Naive B cell (primary cell): ENCODE measurements at regions not wholly inside any gene's neighbourhood (a gene's known extent, or its start where the extent isn't known, plus 50 kb on each side); places are given as distances from the start of the nearest gene placed in this dataset.
"Not testable (repeated sequence)": the region's sequence is repeated elsewhere in the genome, so short reads cannot be mapped to it uniquely, and the experiment has no call there.

ENCODE experiments used
- ATAC-seq, 2 donors: fragments of 150-1000 bp; cut with Tn5 transposase; 2 replicates each; pipeline ENCODE4 v1.10.0; 2021; ENCODE audit warnings: low read depth in 2 of 2, mild to moderate bottlenecking in 2 of 2, moderate library complexity in 2 of 2
- DNase-seq: peaks from one replicate; pipeline ENCODE4 v3.0.0; 2022
- H3K27ac Mint-ChIP-seq, 6 donors: one replicate each; pipeline ENCODE4 v1.8.0; 2020 to 2022; ENCODE audit warnings: mild to moderate bottlenecking in 6 of 6, mixed read lengths in 6 of 6, moderate library complexity in 5 of 6, inconsistent platforms in 2 of 6
- H3K27me3 Mint-ChIP-seq, 3 donors: one replicate each; pipeline ENCODE4 v1.8.0; 2021 to 2022; ENCODE audit warnings: mixed read lengths in 3 of 3, mild to moderate bottlenecking in 1 of 3
- H3K36me3 Mint-ChIP-seq, 2 donors: one replicate each; pipeline ENCODE4 v1.8.0; 2020 to 2022; ENCODE audit warnings: mixed read lengths in 2 of 2, inconsistent platforms in 1 of 2, mild to moderate bottlenecking in 1 of 2
- H3K4me1 Mint-ChIP-seq, 3 donors: one replicate each; pipeline ENCODE4 v1.8.0; 2020 to 2022; ENCODE audit warnings: mixed read lengths in 3 of 3, inconsistent platforms in 1 of 3, mild to moderate bottlenecking in 1 of 3, moderate library complexity in 1 of 3
- H3K4me3 Mint-ChIP-seq, 8 donors: one replicate each; pipeline ENCODE4 v1.8.0; 2020 to 2022; ENCODE audit warnings: mild to moderate bottlenecking in 8 of 8, mixed read lengths in 8 of 8, moderate library complexity in 8 of 8, inconsistent platforms in 2 of 8
- H3K9me3 Mint-ChIP-seq, 7 donors: one replicate each; pipeline ENCODE4 v1.8.0; 2020 to 2022; ENCODE audit warnings: mixed read lengths in 7 of 7, mild to moderate bottlenecking in 5 of 7, inconsistent platforms in 2 of 7, moderate library complexity in 1 of 7

DNA sequence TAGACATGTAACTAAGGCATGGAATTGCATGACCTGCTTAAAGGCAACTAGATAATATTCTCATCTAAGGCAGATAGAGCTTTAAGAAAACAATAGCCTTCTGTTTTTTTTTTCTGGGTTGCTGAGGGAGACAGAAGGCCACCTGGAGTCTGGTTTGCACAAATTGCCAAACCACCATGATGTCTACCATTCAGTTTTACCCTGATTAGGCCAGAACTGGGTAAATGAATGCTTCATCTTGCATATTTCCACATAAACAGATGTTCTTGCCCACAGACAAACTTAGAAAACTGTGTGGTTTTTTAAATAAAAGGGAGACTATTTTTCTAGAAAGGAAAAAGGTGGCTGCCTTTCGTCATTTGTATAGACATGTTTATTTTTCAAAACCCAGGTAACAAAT lies 278.7 kb upstream of the PRICKLE1 start:
- H3K27me3 Mint-ChIP-seq, result peaks cover 0 to 5% (median 0%) of the 10 kb centered on the region in 3 donors
- no peaks in the 10 kb centered on the region for H3K36me3 Mint-ChIP-seq
- peaks cover 0 to 8% (median 0%) of the 10 kb centered on the region in 7 donors for H3K9me3 Mint-ChIP-seq
- no peaks in the 10 kb centered on the region for H3K4me1 Mint-ChIP-seq
- ATAC-seq (no peak), DNase-seq (no peak)
- no peak overlapping the region for H3K27ac Mint-ChIP-seq
- no peak overlapping the region for H3K4me3 Mint-ChIP-seq

DNA sequence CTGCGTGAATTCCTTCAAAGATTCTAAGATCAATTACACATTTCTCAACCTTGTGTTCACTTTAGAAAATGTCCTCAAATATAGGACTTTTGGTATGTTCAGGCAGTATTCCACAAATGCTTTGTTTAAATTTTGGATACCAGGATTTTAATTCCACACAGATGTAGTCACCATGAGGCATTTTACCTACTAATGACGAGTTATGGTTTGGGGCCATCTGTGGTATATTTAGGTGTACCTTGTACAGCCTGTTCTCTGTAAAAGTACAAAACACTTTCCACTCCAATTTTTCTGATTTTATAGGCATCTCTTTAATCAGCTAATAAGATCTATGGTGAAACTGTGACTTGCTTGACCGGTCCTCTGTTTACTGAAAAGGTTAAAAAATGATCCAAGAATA lies 275.7 kb upstream of the PRICKLE1 start:
- no peak overlapping the region for H3K4me3 Mint-ChIP-seq
- H3K27ac Mint-ChIP-seq, result peak overlapping the region in 1 of 6 donors; percentile 45
- peaks cover 0 to 5% (median 0%) of the 10 kb centered on the region in 3 donors for H3K27me3 Mint-ChIP-seq
- H3K36me3 Mint-ChIP-seq, result no peaks in the 10 kb centered on the region
- ATAC-seq (no peak), DNase-seq (no peak)
- H3K4me1 Mint-ChIP-seq, result no peaks in the 10 kb centered on the region
- H3K9me3 Mint-ChIP-seq, result peaks cover 0 to 8% (median 0%) of the 10 kb centered on the region in 7 donors

- Mint-ChIP-seq H3K4me1 (no peaks in the 10 kb centered on the region), H3K27ac (no peak overlapping the region), H3K27me3 (peaks cover 0 to 4% (median 0%) of the 10 kb centered on the region in 3 donors), H3K4me3 (no peak overlapping the region), H3K36me3 (no peaks in the 10 kb centered on the region), H3K9me3 (peaks cover 0 to 4% (median 0%) of the 10 kb centered on the region in 7 donors)
- ATAC-seq (no peak), DNase-seq (no peak)
Measured at GRCh38 chr12:42862055-42862454, 272.5 kb upstream of the PRICKLE1 start.

DNA sequence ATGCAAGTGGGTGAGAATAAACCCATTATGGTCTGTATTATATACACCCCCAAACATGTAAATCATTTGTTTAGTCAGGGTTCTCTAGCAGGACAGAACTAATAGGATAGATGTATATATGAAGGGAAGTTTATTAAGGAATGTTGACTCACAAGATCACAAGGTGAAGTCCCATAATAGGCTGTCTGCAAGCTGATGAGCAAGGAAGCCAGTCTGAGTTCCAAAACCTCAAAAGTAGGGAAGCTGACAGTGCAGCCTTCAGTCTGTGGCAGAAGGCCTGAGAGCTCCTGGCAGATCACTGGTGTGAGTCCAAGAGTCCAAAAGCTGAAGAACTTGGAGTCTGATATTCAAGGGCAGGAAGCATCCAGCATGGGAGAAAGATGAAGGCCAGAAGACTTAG lies 270.8 kb upstream of the PRICKLE1 start:
- H3K4me1 Mint-ChIP-seq, H3K4me3 Mint-ChIP-seq, ATAC-seq, H3K9me3 Mint-ChIP-seq, H3K27ac Mint-ChIP-seq, H3K36me3 Mint-ChIP-seq, H3K27me3 Mint-ChIP-seq, DNase-seq: not testable (repeated sequence)

DNA sequence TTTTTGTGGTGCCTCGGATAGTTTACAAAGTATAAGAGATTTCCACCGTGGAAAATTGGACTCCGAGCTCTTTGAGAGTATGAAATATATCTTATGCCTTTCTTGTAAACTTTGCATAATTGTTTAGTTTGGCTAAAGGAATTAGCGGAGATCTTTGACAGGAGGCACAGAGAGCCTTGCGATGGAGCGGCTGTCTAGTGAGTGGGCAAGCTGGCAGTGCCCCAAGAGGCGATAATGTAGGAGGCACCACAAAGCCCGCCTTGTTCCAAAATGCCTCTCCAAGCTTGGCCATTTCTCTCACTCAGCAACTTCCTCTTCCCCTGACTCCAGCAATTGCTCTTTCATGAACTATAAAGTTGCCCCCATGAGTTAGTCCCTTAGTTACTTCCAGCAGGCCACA lies 270.1 kb upstream of the PRICKLE1 start:
- Mint-ChIP-seq H3K9me3 (peaks cover 0 to 3% (median 0%) of the 10 kb centered on the region in 7 donors), H3K36me3 (no peaks in the 10 kb centered on the region), H3K4me3 (no peak overlapping the region), H3K27me3 (no peaks in the 10 kb centered on the region), H3K27ac (no peak overlapping the region), H3K4me1 (no peaks in the 10 kb centered on the region)
- DNase-seq, result no peak
- ATAC-seq, result no peak

- peak overlapping the region in 1 of 6 donors; percentile 3 for H3K27ac Mint-ChIP-seq
- DNase-seq, result no peak
- no peak for ATAC-seq
- no peaks in the 10 kb centered on the region for H3K4me1 Mint-ChIP-seq
- no peaks in the 10 kb centered on the region for H3K27me3 Mint-ChIP-seq
- H3K4me3 Mint-ChIP-seq, result no peak overlapping the region
- peaks cover 0 to 2% (median 0%) of the 10 kb centered on the region in 7 donors for H3K9me3 Mint-ChIP-seq
- no peaks in the 10 kb centered on the region for H3K36me3 Mint-ChIP-seq
Measured at GRCh38 chr12:42857106-42857505, 267.6 kb upstream of the PRICKLE1 start.

- H3K27me3 Mint-ChIP-seq, result no peaks in the 10 kb centered on the region
- no peaks in the 10 kb centered on the region for H3K4me1 Mint-ChIP-seq
- H3K4me3 Mint-ChIP-seq, result no peak overlapping the region
- no peaks in the 10 kb centered on the region for H3K36me3 Mint-ChIP-seq
- ATAC-seq, result no peak
- peaks cover 0 to 3% (median 0%) of the 10 kb centered on the region in 7 donors for H3K9me3 Mint-ChIP-seq
- no peak for DNase-seq
- H3K27ac Mint-ChIP-seq, result no peak overlapping the region
Measured at GRCh38 chr12:42855362-42855950, 265.9 kb upstream of the PRICKLE1 start.

DNA sequence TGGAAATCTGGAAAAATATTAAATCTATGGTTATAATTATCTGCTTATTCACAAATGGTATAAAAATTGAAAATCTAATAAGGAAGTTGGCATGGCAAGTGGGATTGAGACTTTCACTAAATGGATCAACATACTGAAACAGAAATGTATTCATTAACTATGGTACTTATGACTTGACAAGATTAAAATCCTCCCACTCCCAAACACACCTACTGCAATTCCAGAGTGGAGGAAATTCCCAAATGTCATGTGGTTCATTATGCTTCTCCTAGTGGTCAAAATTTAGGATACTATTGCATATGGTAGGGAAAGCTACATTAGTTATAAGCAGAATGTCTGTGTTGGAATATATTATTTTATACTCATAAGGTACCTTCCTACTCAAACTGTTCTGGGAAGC lies 265.3 kb upstream of the PRICKLE1 start:
- H3K36me3 Mint-ChIP-seq, result no peaks in the 10 kb centered on the region
- DNase-seq (no peak), ATAC-seq (no peak)
- no peaks in the 10 kb centered on the region for H3K27me3 Mint-ChIP-seq
- no peak overlapping the region for H3K27ac Mint-ChIP-seq
- H3K9me3 Mint-ChIP-seq, result peaks cover 0 to 3% (median 0%) of the 10 kb centered on the region in 7 donors
- no peaks in the 10 kb centered on the region for H3K4me1 Mint-ChIP-seq
- H3K4me3 Mint-ChIP-seq, result no peak overlapping the region

- ATAC-seq (no peak), DNase-seq (no peak)
- H3K4me3 Mint-ChIP-seq, result no peak overlapping the region
- H3K27ac Mint-ChIP-seq, result no peak overlapping the region
- no peaks in the 10 kb centered on the region for H3K4me1 Mint-ChIP-seq
- no peaks in the 10 kb centered on the region for H3K36me3 Mint-ChIP-seq
- H3K9me3 Mint-ChIP-seq, result peaks cover 0 to 3% (median 0%) of the 10 kb centered on the region in 7 donors
- no peaks in the 10 kb centered on the region for H3K27me3 Mint-ChIP-seq
Measured at GRCh38 chr12:42854208-42854607, 264.7 kb upstream of the PRICKLE1 start.

- Mint-ChIP-seq H3K4me3 (no peak overlapping the region), H3K36me3 (no peaks in the 10 kb centered on the region), H3K9me3 (peaks cover 0 to 3% (median 0%) of the 10 kb centered on the region in 7 donors), H3K27ac (no peak overlapping the region), H3K27me3 (no peaks in the 10 kb centered on the region), H3K4me1 (no peaks in the 10 kb centered on the region)
- no peak for DNase-seq
- ATAC-seq, result no peak
Measured at GRCh38 chr12:42853370-42854140, 264.0 kb upstream of the PRICKLE1 start.

DNA sequence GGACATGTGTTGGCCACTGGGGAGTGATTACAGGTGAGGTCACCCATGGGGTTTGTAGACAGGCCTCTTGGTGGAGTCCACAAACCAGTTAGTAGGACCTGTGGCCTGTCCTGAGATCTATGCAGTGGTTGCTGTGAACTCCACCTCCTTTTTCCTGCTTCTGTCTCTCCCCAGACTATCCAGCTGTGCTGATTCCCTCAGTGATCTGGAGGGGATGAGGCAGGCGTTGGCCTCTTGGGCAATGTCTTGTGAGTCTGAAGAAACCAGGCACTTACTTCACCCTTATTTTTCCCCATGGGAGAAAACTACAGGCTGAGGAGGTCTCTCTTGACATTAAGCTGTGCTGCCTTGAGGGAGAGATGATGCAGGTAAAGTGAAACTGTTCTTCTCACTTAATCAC lies 257.2 kb upstream of the PRICKLE1 start:
- H3K27ac Mint-ChIP-seq, result no peak overlapping the region
- no peak overlapping the region for H3K4me3 Mint-ChIP-seq
- no peaks in the 10 kb centered on the region for H3K27me3 Mint-ChIP-seq
- H3K9me3 Mint-ChIP-seq, result peaks cover 0 to 6% (median 0%) of the 10 kb centered on the region in 7 donors
- no peak for DNase-seq
- H3K36me3 Mint-ChIP-seq, result no peaks in the 10 kb centered on the region
- H3K4me1 Mint-ChIP-seq, result no peaks in the 10 kb centered on the region
- ATAC-seq, result no peak

GRCh38 chr12:42834062-42834461 lies 244.5 kb upstream of the PRICKLE1 start:
- peaks cover 0 to 2% (median 0%) of the 10 kb centered on the region in 7 donors for H3K9me3 Mint-ChIP-seq
- DNase-seq (no peak), ATAC-seq (no peak)
- H3K27ac Mint-ChIP-seq, result no peak overlapping the region
- no peaks in the 10 kb centered on the region for H3K27me3 Mint-ChIP-seq
- no peaks in the 10 kb centered on the region for H3K36me3 Mint-ChIP-seq
- H3K4me3 Mint-ChIP-seq, result no peak overlapping the region
- H3K4me1 Mint-ChIP-seq, result no peaks in the 10 kb centered on the region

DNA sequence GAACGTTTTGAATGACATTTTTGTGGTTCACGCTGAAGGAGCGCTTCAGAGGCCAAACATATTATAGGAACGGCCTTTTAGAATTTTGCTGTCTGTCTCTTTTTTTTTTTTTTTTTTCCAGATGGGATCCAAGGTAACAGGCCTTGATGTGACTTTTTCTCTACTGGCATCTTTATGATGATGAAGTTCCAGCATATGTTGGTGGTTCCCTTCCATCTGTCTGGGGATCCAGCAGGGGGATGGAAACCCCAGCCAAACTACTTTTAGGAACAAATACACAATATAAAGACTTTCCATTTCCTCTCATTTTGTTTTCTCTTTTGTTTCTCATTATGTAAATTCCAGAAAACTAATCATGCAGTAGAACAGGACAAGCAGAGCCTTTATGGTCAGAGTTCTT lies 239.3 kb upstream of the PRICKLE1 start:
- Mint-ChIP-seq H3K36me3 (no peaks in the 10 kb centered on the region), H3K9me3 (peaks cover 0 to 13% (median 2%) of the 10 kb centered on the region in 7 donors), H3K4me1 (no peaks in the 10 kb centered on the region), H3K27me3 (no peaks in the 10 kb centered on the region), H3K4me3 (peak overlapping the region in 1 of 8 donors; percentile 63), H3K27ac (no peak overlapping the region)
- ATAC-seq (no peak), DNase-seq (no peak)

- no peak for ATAC-seq
- H3K4me1 Mint-ChIP-seq, result no peaks in the 10 kb centered on the region
- H3K27me3 Mint-ChIP-seq, result no peaks in the 10 kb centered on the region
- H3K4me3 Mint-ChIP-seq, result no peak overlapping the region
- no peak overlapping the region for H3K27ac Mint-ChIP-seq
- H3K36me3 Mint-ChIP-seq, result no peaks in the 10 kb centered on the region
- peaks cover 0 to 15% (median 1%) of the 10 kb centered on the region in 7 donors for H3K9me3 Mint-ChIP-seq
- DNase-seq, result no peak
Measured at GRCh38 chr12:42824327-42824726, 234.8 kb upstream of the PRICKLE1 start.
